H4 (cell line): ENCODE measurements at regions not wholly inside any gene's neighbourhood (a gene's known extent, or its start where the extent isn't known, plus 50 kb on each side); places are given as distances from the start of the nearest gene placed in this dataset.

Experiments used
- DNase-seq: peaks from one replicate; pipeline ENCODE4 v3.0.0-alpha.2; 2015; ENCODE audit warnings: low spot score

DNA sequence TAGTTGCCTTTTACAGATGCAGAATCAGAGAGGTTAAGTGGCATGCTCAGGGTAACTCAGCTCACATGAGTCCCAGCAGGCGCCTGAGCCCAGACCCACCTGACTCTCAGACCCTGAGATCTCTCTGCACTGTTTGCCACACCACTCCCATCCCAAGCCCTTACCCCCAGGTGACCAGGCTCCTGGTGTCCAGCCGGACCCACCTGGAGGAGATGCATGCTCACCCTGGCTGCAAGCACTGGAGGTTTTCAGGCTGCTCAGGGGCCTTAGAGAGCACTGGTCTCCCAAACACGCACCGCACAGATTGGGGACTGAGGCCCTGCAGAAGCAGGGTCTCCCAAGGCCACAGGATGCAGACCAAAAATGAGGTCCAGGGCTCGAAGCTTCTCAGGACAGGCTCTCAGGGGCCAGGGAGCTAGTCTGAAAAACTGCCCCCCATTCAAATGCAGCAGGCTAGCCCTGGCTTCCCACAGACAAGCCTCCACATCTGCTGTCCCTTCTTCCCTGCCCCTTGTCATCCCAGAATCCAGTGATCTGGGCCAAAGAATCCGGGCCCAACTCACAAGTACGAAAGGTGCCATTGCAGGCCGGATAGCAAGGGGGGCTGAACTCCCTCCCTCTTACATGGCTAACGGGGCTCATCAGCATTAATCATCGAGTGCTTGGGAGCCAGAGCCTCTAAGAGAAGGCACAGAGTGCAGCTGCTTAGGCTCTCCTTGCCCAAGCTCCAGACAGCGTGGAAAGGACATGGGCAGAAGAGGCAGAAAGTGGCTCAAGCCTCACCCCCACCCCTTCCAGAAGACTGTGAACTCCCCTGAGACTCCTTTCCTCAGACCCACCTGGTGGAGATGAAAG lies 90.2 kb upstream of the PRR20G start:
- DNase-seq: no peak

DNA sequence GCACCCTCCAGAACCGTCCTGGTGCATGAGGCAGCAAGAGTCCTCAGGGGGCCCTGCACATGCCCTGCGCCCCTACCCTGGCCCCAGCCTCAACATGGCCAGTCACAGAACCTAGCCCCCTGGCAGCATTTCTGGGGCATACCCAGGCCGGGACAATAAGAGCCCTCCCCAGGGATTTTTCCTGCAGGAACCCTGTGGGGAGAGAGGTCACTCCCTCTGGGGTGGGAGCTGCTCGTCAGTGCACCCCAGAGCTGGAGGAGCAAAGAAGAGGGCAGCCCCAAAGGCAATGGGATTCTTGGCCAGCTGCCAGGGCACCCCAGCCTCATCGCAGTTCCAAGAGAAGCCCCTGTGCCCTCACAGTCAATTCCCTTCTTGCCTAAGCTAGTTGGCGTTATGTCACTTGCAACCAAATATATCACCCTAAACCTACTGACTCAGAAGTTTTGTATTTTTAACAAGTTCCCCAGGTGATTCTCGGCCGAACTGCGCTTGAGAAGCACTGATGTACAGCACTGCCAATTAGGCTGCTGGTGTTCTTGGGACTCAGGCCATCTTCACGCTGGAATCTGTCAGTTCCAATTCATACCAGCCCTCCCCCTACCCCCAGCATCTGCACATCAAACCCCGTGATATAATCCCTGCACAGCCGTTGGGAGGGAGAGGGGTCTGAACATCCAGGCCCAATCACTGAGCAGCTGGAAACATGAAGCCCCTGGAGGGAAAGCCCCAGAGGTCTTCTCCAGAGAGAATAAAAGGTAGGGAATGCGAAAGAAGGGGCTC lies 87.5 kb upstream of the PRR20G start:
- no peak for DNase-seq

GRCh38 chr3:127374086-127375010 lies 86.5 kb upstream of the PRR20G start:
- DNase-seq: no peak

DNA sequence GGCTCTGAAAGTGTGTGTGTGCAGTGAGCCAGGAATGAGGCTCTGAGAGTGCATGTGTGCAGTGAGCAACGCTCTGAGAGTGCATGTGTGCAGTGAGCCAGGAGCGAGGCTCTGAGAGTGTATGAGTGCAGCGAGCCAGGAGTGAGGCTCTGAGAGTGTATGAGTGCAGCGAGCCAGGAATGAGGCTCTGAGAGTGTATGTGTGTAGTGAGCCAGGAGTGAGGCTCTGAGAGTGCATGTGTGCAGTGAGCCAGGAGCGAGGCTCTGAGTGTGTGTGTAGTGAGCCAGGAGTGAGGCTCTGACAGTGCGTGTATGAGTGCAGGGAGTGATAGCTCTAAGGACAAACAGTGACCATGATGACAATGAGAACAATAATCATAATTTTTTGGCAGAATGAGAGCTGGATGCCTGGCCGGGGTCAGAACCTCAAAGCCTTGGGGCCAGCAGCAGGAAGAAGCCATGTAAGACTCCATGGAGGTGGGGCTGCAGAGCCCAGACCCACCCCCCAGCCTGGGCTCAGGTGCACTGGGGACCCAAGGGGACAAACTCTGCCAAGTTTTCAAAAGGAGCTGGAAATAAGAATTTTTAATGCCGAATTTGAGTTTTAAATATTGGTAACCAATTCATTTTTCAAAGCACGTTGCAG lies 85.7 kb upstream of the PRR20G start:
- DNase-seq: no peak

- DNase-seq: no peak
Observed at GRCh38 chr3:127371846-127372245, 84.0 kb upstream of the PRR20G start.

DNA sequence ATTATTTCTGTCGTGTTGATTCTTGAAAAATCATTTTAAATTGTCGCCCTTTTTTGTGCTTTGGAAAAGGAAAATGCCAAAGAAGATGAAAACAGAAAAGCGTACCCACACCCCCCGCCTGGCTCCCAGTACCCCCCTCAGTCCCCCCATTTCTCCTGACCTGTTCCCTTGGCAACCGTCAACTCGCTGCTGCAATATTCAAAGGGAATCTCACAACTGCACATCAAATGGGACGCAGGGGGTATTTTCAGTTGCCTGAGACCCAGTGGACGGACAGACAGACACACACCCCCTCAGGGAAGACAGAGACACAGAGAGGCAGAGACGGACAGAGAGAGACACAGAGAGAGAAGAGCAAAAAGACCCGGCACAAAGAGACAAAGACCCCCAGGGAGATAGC lies 83.5 kb upstream of the PRR20G start:
- DNase-seq: no peak

GRCh38 chr3:127370906-127371305 lies 83.1 kb upstream of the PRR20G start:
- no peak for DNase-seq

GRCh38 chr3:127369356-127369935 lies 81.6 kb upstream of the PRR20G start:
- DNase-seq: no peak

DNA sequence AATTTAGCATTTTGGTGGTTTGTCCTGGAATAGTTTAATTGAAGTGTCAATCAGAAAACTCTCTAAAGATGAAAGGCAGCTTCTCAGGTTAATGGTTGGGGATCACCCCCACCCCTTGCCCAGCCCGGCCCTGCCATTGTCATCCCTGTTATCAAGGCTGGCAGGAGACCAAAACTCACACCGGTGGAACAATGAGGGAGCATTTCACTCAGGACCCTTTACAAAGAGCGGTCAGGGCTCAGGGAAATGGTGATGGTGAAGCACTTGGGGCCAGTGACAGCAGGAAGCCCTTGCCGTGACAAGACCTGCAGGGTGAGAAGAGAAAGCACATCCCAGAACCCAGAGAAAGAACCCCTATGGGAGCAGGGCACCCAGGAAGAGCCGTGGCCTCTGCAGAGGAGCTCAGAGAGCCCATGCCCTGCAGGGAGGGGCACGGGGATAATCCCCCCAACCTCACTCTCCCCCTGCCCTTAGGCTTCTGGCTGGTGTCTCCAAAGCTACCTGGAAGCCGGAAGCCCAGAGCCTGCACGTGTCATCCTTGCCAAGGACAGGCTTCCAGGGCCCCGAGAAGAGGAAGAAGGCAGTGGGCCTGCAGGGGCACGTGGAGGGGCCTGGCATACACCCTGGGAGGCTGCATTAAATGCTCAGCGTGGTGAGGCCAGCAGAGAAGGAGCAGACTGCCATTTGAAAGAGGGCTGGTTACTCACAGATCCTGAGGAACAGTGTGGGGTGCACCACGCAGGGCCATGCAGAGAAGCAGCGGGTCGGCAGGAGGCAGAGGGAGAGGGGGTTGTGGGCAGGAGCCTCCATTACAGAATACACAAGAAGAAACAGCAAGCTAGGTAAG lies 80.6 kb upstream of the PRR20G start:
- DNase-seq: no peak

DNA sequence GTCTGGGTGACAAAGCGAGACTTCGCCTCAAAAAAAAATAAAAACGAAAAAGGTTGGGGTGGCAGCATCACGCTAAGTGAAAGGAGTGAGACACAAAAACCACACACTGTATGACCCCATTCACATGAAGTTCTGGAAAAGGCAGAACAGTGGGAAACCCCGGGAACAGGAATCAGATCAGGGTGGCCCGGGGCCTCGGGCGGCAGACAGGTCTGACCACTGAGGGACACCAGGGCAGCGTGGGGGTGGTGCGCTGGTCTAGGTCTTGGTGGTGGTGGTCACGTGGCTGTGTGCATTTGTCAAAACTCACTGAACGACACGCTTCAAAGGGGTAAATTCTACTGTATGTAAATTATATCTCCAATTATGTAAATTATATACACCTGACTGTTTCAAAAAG lies 79.7 kb upstream of the PRR20G start:
- DNase-seq: no peak

DNA sequence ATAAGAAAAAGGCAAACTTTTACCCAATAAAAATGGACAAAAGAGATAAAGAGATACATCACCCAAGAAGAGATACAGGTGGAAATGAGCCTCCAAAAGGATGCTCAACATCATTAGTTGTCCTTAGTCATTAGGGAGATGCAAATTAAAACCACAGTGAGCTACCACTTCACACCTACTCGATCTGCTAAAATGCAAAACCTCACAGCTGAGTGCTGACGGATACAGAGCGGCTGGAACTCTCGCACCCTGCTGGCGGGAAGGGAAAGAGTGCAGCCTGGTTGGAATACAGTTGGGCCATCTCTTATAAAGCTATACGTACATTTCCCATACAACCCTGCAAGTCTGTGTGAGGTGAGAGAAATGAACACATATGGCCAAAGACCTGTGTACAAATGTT lies 78.5 kb upstream of the PRR20G start:
- no peak for DNase-seq

GRCh38 chr3:127365163-127365798 lies 77.4 kb upstream of the PRR20G start:
- no peak for DNase-seq

DNA sequence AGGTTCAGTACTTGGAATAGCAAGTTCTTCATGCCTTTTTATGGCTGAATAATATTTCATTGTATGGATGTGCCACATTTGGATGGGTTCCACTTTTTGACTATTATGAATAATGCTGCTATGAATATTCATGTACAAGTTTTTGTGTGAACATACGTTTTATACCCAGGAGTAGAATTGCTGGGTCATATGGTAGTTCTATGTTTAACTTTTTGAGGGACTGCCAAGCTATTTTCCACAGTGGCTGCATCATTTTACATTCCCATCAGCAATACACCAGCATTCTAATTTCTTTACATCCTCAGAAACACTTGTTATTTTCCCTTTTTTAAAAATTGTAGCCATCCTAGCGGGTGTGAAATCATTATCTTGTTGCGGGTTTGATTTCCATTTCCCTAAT lies 76.0 kb upstream of the PRR20G start:
- no peak for DNase-seq

DNA sequence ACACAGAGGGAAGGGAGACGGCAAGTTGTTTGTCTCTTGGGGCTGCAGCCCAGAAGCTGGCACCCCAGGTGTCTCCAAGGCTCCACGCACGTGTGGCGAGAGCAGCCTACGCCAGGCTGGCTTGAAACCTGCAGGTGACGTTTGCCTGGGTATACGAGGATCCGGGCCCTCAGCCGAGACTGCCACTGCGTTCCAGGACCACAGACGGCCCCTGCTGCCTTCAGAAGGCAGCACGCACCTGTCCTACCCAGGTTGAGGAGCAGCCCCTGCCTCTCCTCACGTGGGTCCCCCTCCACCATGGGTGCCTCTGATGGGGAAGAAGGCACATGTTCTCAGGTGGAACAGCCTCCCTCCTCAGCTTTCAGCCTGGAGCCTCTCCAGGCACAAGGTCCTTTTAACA lies 75.3 kb upstream of the PRR20G start:
- DNase-seq: no peak

DNA sequence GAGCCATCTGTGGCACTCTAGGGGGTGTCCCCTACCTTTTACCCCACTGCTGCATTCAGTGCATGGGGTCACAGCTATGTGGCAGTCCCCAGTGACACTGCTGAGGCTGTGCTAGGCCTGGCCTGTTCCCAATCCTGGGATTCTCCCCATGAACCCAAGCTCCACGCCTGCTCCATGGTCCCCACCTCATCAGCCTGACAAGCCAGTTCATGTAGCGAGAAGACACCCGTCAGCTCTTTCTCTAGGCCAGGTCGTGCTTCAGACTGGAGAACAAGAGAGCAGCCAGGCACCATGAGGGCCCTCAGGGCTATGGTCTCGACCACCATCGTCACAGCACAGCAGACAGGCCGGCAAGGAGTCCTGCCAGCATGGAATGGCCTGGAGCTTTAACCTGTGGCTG lies 72.8 kb upstream of the PRR20G start:
- no peak for DNase-seq

DNA sequence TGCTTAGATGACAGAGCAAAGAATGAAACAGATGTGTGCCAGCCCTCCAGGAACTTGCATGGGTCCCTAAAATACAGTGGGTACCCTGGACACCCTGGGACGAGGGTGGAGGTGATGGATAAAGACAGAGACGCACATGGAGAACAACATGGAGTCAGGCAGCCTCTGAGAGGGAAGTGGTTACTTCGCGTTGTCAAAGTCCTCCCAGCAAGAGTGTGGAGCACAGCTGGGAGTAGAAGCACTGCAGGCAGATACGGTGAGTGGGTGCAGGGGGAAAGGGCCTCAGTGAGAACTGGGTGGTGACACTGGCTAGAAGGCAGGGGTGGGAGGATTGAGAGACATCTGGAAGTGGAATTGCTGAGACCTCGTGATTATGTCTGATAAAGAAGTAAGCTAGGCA lies 70.8 kb upstream of the PRR20G start:
- no peak for DNase-seq

- no peak for DNase-seq
Observed at GRCh38 chr3:127356381-127356780, 68.5 kb upstream of the PRR20G start.

DNA sequence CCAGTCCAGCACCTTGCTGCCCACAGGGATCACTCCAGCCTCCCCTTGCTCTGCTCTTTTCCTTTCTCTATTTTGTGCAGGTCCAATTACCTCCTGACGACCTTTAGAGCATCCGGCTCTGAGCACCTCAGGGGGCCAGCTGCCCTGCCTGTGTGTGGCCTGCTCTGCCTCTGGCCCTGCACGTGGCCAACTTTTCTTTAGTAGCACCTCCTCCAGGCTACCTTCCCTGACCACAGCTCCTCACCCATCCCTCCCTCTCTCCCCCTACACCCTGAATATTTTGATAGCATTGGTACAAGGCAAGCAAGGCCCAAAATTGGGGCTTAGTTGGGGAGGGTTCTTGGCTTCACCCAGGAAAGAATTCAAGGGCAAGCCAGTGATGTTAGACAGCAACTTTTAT lies 66.9 kb upstream of the PRR20G start:
- DNase-seq: no peak

GRCh38 chr3:127352612-127353011 lies 64.8 kb upstream of the PRR20G start:
- DNase-seq: no peak
